ENCODE measurements at regions not wholly inside any gene's neighbourhood (a gene's known extent, or its start where the extent isn't known, plus 50 kb on each side); places are given as distances from the start of the nearest gene placed in this dataset.

DNA sequence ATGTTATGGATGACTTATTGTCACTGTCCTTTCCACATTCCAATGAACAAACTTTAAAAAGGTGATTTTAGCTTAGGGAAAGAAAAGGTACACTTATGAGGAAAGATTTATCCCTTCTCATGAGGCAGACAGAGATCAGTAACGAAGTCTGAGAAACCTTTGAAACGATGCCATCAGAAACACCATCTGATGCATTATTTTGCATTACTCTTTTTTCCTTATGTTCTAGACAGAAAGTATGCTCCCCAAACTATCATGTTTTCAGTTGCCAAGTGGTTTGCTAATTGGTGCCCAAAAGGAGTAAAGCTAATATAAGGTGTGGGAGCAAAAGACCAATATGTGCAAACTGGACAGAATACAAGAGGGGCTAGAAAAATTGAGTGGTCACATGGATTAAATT lies 397.7 kb upstream of the RIOK2 start:
- DNase-seq (ENCODE audit: low read depth in 2 of 2) = no peak

DNA sequence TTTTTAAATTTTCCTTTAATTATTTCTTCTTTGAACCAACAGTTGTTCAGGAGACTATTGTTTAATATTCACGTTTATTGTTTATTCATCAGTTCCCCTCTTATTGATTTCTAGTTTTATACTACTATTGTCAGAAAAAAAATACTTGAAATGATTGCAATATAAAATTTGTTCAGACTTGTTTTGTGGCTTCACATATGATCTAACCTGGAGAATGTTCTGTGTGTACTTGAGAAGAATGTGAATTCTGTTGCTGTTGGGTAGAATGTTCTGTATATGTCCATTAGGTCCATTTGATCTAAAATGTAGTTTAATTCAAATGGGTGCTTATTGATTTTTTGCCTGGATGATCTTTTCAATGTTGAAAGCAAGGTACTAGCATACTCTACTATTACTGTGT lies 408.7 kb upstream of the RIOK2 start:
- no peak for DNase-seq (ENCODE audit: low read depth in 2 of 2)

DNA sequence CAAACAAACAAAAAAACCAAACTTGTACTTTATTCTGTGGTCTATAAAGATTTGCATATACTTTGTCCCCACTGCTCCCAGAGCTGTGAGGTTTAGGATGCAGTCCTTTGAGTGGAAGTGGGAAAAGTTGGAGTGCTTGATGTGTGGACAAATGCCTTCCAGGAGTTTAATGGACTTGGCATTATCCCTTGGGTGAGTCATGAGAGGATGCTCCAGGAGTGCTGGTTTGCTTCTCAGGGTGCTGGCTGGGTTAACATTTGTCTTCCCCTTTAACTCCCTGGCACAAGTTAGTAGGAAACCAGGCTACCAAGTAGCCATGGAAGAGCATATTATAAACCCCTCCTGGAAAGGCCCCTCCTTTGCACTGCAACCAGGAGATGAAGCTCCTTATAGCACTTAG lies 417.4 kb upstream of the RIOK2 start:
- no peak for DNase-seq (ENCODE audit: low read depth in 2 of 2)

DNA sequence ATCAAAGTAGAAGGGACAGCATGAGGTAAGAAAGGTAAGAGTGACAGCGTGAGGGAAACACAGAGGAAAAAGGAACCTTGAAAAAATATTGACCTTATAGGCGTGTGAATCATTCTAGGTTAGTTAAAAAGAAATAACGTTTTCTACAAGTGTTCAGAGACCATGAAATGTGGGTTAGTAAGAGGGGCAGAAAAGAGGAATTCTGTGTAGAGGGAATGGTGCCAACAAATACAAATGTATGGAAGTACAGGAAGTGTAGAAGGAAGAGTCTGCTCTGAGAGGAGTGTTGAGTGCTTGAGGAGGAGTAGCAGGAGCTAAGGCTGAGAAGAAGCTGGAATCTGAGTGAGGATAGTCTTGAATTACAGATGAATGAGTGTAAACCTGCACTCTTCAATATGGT lies 418.6 kb upstream of the RIOK2 start:
- DNase-seq (ENCODE audit: low read depth in 2 of 2) = no peak

DNA sequence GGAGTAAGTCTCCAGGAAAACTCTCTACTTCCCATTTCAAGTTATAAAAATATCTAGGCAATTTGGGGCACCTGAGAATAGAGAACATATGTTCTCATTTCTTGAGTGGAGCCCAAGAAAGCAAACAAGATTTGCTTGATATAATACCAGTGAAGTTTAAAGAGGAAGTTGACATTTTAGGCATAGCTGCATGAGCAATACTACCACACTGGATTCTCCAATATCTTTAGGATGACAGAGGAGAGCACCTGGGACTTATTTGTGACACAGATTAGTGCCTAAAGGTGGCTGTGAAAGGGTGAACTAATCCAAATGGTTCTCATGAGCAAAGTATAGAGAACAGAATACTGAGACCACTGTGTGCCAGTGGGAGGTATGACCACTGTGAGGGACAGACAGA lies 423.5 kb upstream of the RIOK2 start:
- no peak for DNase-seq (ENCODE audit: low read depth in 2 of 2)

DNA sequence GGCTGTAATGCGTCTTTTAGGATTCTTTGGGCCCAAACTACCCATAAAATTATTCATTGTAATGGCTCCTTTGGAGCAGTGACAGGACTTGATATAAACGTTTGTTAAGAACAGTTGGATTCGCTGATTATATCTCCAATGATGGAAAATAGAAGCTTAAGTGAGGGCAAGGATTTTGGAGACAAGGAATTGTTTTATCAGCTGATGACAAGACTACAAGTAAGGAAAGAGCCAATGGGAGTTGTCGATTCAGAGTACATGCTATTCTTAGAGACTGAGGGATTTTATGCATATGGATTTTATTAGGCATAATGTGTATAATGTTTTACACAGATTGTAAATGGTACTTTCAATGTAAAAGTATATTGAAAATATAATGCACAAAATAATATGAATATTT lies 425.5 kb upstream of the RIOK2 start:
- no peak for DNase-seq (ENCODE audit: low read depth in 2 of 2)

DNA sequence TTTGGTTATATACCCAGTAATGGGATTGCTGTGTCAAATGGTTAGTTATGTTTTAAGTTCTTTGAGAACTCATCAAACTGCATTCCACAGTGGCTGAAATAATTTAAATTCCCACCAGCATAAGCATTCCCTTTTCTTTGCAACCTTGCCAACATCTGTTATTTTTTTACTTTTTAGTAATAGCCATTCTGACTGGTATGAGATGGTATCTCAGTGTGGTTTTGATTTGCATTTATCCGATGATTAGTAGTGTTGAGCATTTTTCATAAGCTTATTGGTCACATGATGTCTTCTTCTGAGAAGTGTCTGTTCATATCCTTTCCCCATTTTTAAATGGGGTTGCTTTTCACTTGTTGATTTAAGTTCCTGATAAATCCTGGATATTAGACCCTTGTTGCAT lies 435.7 kb upstream of the RIOK2 start:
- DNase-seq (ENCODE audit: low read depth in 2 of 2) = no peak

DNA sequence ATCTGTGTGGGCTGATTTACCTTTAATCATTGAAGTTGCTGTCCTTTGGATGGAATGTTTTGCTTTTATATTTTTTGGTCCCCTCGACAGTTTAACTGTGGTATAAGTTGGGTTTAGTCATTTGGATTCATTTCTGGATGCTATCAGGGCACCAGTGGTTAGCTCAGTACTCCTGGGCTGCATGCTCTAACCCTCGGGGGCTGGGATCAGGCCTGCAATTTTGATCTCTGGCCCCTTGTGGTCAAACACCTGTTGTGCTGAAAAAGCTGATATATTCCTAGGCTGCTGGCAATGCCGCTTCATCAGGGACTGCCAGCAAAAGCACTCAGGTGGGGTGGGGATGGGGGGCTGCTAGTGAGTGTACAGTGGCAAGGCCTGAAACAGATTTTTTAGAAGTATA lies 440.4 kb upstream of the RIOK2 start:
- no peak for DNase-seq (ENCODE audit: low read depth in 2 of 2)

DNA sequence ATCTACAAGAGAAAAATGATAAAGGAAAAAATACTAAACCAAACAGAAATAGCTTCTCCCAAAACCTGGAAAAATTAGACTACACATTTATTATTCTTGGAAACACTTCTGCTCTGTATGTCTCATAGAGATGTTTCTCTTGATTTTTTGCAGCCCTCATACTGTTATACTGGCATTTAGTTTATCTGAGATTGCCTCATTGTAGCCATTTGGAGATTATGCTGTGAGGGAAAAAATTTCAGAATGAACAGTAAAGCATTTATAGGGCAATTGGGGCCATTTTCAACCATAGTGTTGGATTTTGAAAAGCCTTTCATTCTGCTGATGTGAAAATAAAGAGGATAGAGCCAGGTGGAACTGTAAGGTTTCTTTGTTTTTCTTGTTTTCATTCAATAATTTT lies 441.8 kb upstream of the RIOK2 start:
- no peak for DNase-seq (ENCODE audit: low read depth in 2 of 2)

DNA sequence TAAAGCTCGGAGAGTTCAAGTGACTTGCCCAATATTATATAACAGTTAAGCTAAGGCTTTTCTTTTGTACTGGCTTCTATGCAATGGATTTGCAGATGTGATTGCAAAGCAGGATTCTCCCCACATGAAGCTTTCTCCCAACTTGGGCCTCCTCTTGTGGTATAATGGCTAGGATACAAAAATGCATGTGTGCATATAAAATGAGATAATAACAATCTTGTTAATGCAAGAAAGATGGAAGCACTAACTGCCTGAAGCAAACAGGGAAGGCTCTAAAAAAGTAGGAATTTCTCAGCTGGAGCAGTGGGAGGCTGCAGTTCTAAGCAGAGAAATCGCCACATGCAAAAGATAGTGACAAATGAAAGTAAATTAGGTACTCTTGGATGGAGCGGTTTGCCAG lies 444.2 kb upstream of the RIOK2 start:
- no peak for DNase-seq (ENCODE audit: low read depth in 2 of 2)

DNA sequence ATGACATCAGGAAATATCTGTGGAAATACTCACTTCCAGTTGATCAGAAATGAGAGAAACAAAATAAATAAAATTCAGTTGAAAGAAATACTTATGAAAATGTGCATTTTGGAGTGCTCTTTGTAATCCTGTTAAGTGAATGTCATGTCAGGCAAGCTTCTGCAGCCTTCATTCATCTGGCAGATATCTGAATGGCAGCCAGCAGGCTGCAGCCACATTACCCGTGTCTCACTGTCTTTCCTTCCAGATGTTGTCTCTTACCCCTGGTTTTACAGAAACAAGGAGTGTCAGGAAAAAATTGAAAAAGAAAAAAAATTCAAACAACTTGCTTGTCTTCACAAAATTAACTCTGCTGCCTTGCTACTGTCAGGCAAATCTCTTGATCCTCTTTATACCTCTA lies 445.0 kb upstream of the RIOK2 start:
- no peak for DNase-seq (ENCODE audit: low read depth in 2 of 2)

DNA sequence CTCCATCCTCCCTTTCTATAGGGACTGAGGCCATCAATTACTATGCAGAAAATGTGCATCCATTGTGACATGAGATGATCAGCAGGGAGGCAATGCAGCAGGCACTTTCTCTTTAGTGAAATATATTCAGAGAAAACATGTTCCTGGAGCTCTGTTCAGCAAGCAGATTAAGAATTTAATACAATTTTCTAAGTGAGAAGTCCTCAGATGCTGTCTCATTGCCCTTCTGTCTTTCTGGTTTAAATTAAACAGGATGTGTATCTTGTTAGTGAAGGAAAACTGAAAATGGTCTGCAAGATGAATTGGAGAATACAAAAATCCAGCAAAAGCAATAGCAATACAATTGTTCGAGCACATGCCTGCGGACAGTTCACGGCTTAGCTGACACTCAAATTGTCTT lies 445.8 kb upstream of the RIOK2 start:
- DNase-seq (ENCODE audit: low read depth in 2 of 2) = no peak

DNA sequence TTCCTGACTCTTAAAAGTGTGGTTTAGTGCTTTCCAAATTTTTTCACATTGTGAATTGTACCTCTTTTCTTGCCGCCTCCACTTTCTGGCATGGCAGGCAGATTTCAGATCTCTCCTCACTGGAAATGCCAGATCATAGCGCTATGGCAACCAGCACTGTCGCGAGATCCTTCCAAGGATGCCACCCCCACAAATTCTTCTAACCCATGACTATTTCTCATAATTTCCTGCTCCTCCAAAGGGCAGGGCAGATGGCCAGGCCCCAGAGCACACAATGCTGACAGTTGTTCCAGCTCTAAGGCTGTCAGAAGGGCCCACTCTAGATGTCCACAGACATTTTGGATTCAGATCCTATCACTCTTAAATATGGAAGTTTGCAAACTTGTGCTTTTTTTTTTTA lies 446.2 kb upstream of the RIOK2 start:
- DNase-seq (ENCODE audit: low read depth in 2 of 2) = no peak

DNA sequence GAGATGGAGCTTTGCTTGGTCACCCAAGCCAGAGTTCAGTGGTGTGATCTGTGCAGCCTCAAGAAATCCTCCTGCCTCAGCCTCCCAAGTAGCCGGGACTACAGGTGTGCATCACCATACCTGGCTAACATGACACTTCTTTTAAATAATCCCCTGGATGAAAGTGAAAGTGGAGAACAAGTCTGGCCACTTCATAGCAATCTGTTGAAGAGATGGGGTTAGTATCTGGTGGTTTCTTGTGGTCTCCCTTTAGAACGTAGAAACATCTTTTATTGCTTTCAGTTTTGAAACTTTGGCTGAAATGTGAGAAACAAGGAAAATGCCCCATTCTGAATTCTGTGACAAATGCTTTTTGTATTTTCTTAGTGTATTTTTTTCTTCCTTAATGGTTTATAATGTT lies 452.5 kb upstream of the RIOK2 start:
- no peak for DNase-seq (ENCODE audit: low read depth in 2 of 2)

DNA sequence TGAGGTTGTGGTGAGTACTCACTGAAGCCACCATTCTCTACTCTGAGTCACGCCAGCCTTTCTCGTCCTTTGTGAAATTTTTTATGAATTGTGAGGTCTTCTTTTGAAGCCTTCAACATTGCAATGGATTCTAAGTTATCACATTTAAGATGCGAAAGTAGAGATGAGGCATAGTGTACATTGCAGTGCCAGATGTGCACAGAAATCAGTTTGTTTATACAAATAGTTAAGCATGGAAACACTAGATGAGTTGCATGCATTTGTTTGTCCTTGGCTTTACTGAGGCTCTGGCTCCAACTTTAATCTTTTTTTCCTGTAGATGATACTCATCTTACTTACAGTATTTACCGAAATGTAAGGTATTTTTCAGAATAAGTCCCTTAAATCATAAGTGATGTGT lies 453.7 kb upstream of the RIOK2 start:
- DNase-seq (ENCODE audit: low read depth in 2 of 2) = no peak

DNA sequence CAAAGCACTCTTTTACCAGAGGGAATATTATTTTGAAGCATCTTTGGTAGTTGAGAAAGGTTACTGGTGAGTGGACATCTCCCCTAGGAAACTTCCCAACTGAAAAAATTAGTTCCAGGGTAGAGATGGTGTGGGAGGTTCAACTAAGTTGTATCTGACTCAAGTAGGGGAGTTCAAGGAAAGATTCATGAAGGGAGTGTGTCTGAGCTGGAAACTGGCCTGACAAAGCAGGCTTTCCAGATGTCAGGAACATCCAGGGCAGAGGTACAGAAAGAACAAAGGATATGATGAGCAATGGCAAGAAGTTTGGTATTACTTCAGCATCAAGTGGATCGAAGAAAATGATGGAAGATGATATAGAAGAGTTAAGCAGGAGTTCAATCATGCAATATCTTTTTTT lies 458.0 kb upstream of the RIOK2 start:
- DNase-seq (ENCODE audit: low read depth in 2 of 2) = no peak

DNA sequence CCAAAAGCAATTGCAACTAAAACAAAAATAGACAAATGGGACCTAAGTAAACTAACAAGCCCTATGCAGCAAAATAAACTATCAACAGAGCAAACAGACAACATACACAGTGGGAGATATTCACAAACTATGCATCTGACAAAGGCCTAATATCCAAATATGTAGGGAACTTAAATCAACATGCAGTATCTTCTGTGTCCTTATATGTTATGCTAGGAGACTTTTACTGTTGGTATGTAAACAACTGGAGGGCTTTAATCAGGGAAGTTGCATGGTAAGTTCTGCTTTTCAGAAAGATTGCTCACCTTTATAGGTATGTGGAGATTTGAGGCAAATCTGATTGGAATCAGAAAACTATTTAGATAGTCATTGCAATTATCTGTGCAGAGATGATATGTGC lies 461.2 kb upstream of the RIOK2 start:
- no peak for DNase-seq (ENCODE audit: low read depth in 2 of 2)

DNA sequence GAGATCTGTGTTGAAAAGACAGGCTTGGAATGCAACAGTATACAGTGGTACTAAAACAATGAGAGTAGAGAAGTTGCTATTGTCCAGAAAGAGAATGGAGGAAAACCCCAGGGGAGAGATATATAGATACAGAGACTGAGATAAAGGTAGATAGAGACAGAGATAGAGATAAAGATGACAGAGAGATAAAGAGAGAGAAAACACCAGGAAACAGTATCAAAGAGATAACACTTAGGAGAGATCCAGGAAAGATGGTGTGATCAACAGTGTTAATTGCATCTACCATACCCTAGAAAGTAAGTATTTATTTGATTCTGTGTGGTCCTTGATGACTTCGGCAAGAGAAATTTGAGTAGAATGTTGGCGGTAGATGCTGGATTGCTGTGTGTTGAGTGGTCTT lies 461.8 kb upstream of the RIOK2 start:
- DNase-seq (ENCODE audit: low read depth in 2 of 2) = no peak

DNA sequence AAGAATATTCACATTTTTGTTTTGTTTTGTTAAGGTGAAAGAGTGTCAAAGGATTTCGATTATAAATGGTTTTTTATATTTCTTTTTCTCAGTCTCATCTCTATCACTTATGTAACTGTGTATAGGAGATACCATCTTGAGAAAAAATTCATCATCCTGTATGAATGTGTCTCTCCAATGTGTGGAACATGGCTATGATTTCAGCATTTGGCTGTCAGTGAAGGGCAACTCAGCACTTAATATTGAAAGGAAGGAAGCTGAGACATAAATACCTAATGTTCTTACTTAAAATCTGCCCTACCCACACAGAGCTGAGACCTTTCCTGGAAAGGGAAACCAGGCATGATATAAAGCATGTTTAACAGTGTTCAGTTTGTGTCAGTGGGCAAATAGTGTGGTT lies 474.2 kb upstream of the RIOK2 start:
- DNase-seq (ENCODE audit: low read depth in 2 of 2) = no peak

DNA sequence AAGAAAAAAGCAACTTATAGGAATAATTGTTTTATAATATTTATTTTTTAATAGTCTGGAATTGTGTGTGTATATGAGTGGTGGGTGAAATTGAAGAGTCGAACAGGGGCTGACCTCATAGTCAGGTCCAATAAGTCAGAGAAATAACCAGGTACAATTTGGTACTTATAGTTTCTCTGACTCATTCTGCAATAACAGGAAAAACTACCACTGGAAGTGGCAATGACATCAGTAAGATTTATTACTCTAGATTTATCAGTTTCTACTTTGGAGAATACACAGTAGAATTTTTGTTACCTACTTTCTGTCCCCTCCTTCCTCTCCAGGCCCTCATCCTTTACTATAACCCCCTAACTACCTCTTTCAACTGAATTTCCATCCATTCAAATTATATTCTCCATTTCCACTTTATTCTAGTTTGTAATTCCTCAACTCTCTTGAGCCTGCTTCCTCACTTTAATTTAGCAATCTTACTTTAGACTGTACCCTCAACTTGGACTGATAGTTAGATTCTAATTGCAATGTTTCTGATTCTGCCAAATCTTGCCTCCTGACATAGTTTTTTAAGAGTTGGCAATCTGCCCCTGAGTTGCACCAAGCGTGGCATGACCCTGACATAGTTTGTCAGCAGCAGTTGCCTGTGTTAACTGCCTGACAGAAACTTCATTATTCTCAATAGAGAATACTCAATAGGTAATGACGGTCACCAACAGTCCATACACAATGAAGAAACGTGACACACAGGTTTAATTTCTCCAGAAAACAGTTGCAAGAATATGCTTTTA lies 475.3 kb upstream of the RIOK2 start:
- DNase-seq (ENCODE audit: low read depth in 2 of 2) = no peak

DNA sequence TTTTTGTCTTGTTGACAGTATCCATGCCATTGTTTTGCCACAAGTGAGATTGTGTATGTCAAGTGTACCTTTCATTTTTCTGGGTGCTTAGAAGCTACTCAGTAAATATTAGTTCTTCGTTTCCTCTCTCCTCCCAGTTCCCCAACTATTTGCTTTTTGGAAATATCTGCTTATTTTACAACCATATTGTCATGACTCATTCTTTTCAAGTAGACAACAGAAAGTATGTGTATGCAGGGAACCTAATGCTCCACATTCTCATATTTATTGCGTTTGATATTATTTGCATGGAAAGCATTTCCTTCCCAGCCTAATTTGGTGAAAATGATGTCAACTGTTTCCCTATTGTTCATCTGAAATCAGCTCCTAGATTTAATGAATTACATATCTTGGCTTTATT lies 483.7 kb upstream of the RIOK2 start:
- DNase-seq (ENCODE audit: low read depth in 2 of 2) = no peak

DNA sequence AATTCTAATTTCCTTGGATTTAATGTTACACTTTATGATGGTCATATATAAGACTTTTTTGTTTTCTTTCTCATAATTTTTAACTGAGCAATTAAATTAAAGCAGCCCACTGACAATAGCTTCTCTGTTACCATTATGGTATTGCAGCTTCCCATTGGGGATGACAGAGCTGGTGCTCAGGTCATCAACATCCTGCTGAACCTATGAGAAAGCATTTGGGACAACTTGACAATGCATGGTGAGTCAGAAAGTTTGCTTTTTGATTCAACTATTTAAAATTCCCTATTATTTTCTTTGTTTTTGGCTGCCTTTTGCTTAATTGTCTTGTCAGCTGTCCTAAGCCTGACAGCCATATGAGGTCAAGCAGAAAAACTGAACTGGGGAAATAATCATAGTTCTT lies 487.4 kb upstream of the RIOK2 start:
- no peak for DNase-seq (ENCODE audit: low read depth in 2 of 2)

DNA sequence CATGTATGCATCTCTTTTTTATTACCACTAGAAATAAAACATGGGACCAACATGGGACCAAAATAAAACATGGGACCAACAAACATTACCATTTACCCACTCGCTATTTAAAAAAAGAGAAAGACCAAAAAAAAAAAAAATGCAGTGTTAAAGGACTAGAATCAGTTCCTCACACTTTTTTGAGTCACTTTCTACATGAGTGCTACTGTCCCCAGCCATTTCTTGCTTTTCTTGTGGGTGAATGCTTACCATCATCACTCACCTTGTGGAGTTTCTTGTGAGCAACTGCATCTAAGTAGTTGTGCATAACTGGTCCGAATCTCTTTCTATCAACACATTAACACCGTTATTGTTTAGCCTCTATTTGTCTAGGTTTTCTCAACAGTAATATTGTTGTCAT lies 493.6 kb upstream of the RIOK2 start:
- no peak for DNase-seq (ENCODE audit: low read depth in 2 of 2)

DNA sequence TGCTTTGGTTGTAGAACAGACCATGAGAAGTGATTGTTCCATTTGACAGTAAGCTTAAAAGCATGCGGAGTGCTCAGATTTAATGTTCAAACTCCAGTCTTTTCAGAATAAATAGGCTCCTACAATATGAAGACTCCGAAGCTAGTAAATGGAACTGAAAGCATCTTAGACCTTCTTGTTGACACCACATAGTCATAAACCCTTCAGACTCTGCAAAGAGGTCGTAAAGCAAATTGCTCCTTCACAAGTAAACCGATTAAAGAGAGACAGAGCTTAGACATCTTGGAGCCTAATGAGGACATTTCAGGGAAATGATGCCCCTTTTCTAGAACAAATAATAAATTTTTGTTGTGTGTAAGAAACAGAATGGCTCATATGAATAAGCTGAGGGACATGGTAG lies 511.0 kb upstream of the RIOK2 start:
- DNase-seq (ENCODE audit: low read depth in 2 of 2) = no peak

Data from stimulated activated CD8-positive, alpha-beta memory T cell treated with anti-CD3 and anti-CD28 coated beads, Interleukin-2, amount 100 ng/mL, for 48 hours (primary cell).